HAP-1 (cell line): ENCODE measurements at regions not wholly inside any gene's neighbourhood (a gene's known extent, or its start where the extent isn't known, plus 50 kb on each side); places are given as distances from the start of the nearest gene placed in this dataset.

Experiments
- DNase-seq, 2 experiments: peaks; one replicate each; pipeline ENCODE4 v3.0.0-alpha.2; 2016 to 2020; ENCODE audit warnings: low spot score in 2 of 2
- H3K27me3 ChIP-seq: fragments of 250-450 bp; sonication (Bioruptor Pico); 2 replicates; pipeline ENCODE4 v1.5.1; 2020; ENCODE audit warnings: low read depth, mild to moderate bottlenecking, moderate library complexity
- H3K36me3 ChIP-seq: fragments of 250-450 bp; sonication (Bioruptor Pico); replicated peaks from 2 replicates; pipeline ENCODE4 v1.5.1; 2020; ENCODE audit warnings: mild to moderate bottlenecking
- H3K4me1 ChIP-seq: fragments of 250-450 bp; sonication (Bioruptor Pico); 2 replicates; pipeline ENCODE4 v1.5.1; 2020; ENCODE audit warnings: mild to moderate bottlenecking
- H3K4me3 ChIP-seq: fragments of 250-450 bp; sonication (Bioruptor Pico); 2 replicates; pipeline ENCODE4 v1.5.1; 2020; ENCODE audit warnings: mild to moderate bottlenecking, moderate library complexity
- H3K9me3 ChIP-seq: fragments of 250-450 bp; sonication (Bioruptor Pico); 2 replicates; pipeline ENCODE4 v1.5.1; 2020; ENCODE audit warnings: mild to moderate bottlenecking, moderate library complexity
- in situ Hi-C: fragments of 300-500 bp; cut with MboI; formaldehyde crosslinking; loops from 3 replicates; pipeline ENCODE4 v1.14.3; 2020; ENCODE audit warnings: low sequenced_read_pairs, inconsistent platforms, mixed read lengths

GRCh38 chr5:93247105-93247504, 333.9 kb downstream of the NR2F1-AS1 start:
- no peaks in the 10 kb centered on the region for H3K36me3 ChIP-seq
- no peaks in the 10 kb centered on the region for H3K27me3 ChIP-seq
- no peaks in the 10 kb centered on the region for H3K4me1 ChIP-seq
- DNase-seq = no peak
- H3K9me3 ChIP-seq = no peaks in the 10 kb centered on the region
- H3K4me3 ChIP-seq = no peak overlapping the region
- in situ Hi-C loops = no loop called here

GRCh38 chr5:93246090-93246855, 334.7 kb downstream of the NR2F1-AS1 start:
- DNase-seq = no peak
- no peaks in the 10 kb centered on the region for H3K4me1 ChIP-seq

GRCh38 chr5:93245226-93245625, 335.8 kb downstream of the NR2F1-AS1 start:
- Histone ChIP-seq H3K36me3 (no peaks in the 10 kb centered on the region), H3K27me3 (no peaks in the 10 kb centered on the region), H3K4me1 (no peaks in the 10 kb centered on the region), H3K9me3 (no peaks in the 10 kb centered on the region), H3K4me3 (no peak overlapping the region)
- DNase-seq = no peak
- in situ Hi-C loops = no loop called here

More at GRCh38 chr5:93246090-93246855, 334.7 kb downstream of the NR2F1-AS1 start:
- H3K36me3 ChIP-seq = no peaks in the 10 kb centered on the region
- H3K4me3 ChIP-seq = no peak overlapping the region
- H3K27me3 ChIP-seq = no peaks in the 10 kb centered on the region
- no peaks in the 10 kb centered on the region for H3K9me3 ChIP-seq
- in situ Hi-C loops = no loop called here

GRCh38 chr5:93243481-93243880, 337.5 kb downstream of the NR2F1-AS1 start:
- no peaks in the 10 kb centered on the region for H3K9me3 ChIP-seq
- no peak for DNase-seq
- in situ Hi-C loops = no loop called here
- H3K4me1 ChIP-seq = no peaks in the 10 kb centered on the region
- H3K36me3 ChIP-seq = no peaks in the 10 kb centered on the region
- no peak overlapping the region for H3K4me3 ChIP-seq
- H3K27me3 ChIP-seq = no peaks in the 10 kb centered on the region

- H3K36me3 ChIP-seq = no peaks in the 10 kb centered on the region
- H3K27me3 ChIP-seq = no peaks in the 10 kb centered on the region
- in situ Hi-C loops = no loop called here
- H3K9me3 ChIP-seq = no peaks in the 10 kb centered on the region
- no peaks in the 10 kb centered on the region for H3K4me1 ChIP-seq
- DNase-seq = no peak
- no peak overlapping the region for H3K4me3 ChIP-seq
Observed at GRCh38 chr5:93240228-93240834, 340.7 kb downstream of the NR2F1-AS1 start.

GRCh38 chr5:93236807-93237421, 344.1 kb downstream of the NR2F1-AS1 start:
- in situ Hi-C loops = no loop called here
- no peak for DNase-seq
- no peak overlapping the region for H3K4me3 ChIP-seq
- no peaks in the 10 kb centered on the region for H3K36me3 ChIP-seq
- H3K4me1 ChIP-seq = no peaks in the 10 kb centered on the region
- H3K9me3 ChIP-seq = no peaks in the 10 kb centered on the region
- no peaks in the 10 kb centered on the region for H3K27me3 ChIP-seq

- in situ Hi-C loops = no loop called here
- no peak for DNase-seq
- Histone ChIP-seq H3K27me3 (no peaks in the 10 kb centered on the region), H3K36me3 (no peaks in the 10 kb centered on the region), H3K9me3 (no peaks in the 10 kb centered on the region), H3K4me1 (no peaks in the 10 kb centered on the region), H3K4me3 (no peak overlapping the region)
Observed at GRCh38 chr5:93235761-93236160, 345.3 kb downstream of the NR2F1-AS1 start.

- in situ Hi-C loops = no loop called here
- DNase-seq = no peak
- Histone ChIP-seq H3K27me3 (no peaks in the 10 kb centered on the region), H3K4me1 (no peaks in the 10 kb centered on the region), H3K9me3 (no peaks in the 10 kb centered on the region), H3K36me3 (no peaks in the 10 kb centered on the region), H3K4me3 (no peak overlapping the region)
Observed at GRCh38 chr5:93226202-93226735, 354.8 kb downstream of the NR2F1-AS1 start.

GRCh38 chr5:93225748-93226147, 355.3 kb downstream of the NR2F1-AS1 start:
- no peaks in the 10 kb centered on the region for H3K36me3 ChIP-seq
- H3K9me3 ChIP-seq = no peaks in the 10 kb centered on the region
- no peaks in the 10 kb centered on the region for H3K4me1 ChIP-seq
- in situ Hi-C loops = no loop called here
- no peak for DNase-seq
- H3K27me3 ChIP-seq = no peaks in the 10 kb centered on the region
- no peak overlapping the region for H3K4me3 ChIP-seq

GRCh38 chr5:93224624-93225023, 356.4 kb downstream of the NR2F1-AS1 start:
- in situ Hi-C loops = no loop called here
- Histone ChIP-seq H3K9me3 (no peaks in the 10 kb centered on the region), H3K4me3 (no peak overlapping the region), H3K27me3 (no peaks in the 10 kb centered on the region), H3K4me1 (no peaks in the 10 kb centered on the region), H3K36me3 (no peaks in the 10 kb centered on the region)
- DNase-seq = no peak

- H3K4me1 ChIP-seq = no peaks in the 10 kb centered on the region
- H3K9me3 ChIP-seq = no peaks in the 10 kb centered on the region
- no peaks in the 10 kb centered on the region for H3K36me3 ChIP-seq
- no peak overlapping the region for H3K4me3 ChIP-seq
- in situ Hi-C loops = no loop called here
- DNase-seq = no peak
- no peaks in the 10 kb centered on the region for H3K27me3 ChIP-seq
Observed at GRCh38 chr5:93221773-93222172, 359.2 kb downstream of the NR2F1-AS1 start.

GRCh38 chr5:93220431-93220830, 360.6 kb downstream of the NR2F1-AS1 start:
- H3K9me3 ChIP-seq = no peaks in the 10 kb centered on the region
- in situ Hi-C loops = no loop called here
- no peak overlapping the region for H3K4me3 ChIP-seq
- no peaks in the 10 kb centered on the region for H3K4me1 ChIP-seq
- no peaks in the 10 kb centered on the region for H3K36me3 ChIP-seq
- no peaks in the 10 kb centered on the region for H3K27me3 ChIP-seq
- no peak for DNase-seq

GRCh38 chr5:93219641-93220145, 361.3 kb downstream of the NR2F1-AS1 start:
- in situ Hi-C loops = no loop called here
- DNase-seq = no peak
- no peaks in the 10 kb centered on the region for H3K27me3 ChIP-seq
- no peaks in the 10 kb centered on the region for H3K36me3 ChIP-seq
- H3K9me3 ChIP-seq = no peaks in the 10 kb centered on the region
- no peak overlapping the region for H3K4me3 ChIP-seq
- H3K4me1 ChIP-seq = no peaks in the 10 kb centered on the region
